ENCODE measurements at regions not wholly inside any gene's neighbourhood (a gene's known extent, or its start where the extent isn't known, plus 50 kb on each side); places are given as distances from the start of the nearest gene placed in this dataset.
"Not testable (repeated sequence)": the region's sequence is repeated elsewhere in the genome, so short reads cannot be mapped to it uniquely, and the experiment has no call there.

GRCh38 chrX:106484233-106484632, 127.5 kb upstream of the RADX start:
- TF ChIP-seq CTCF (IDR thresholded peaks at IDR 0.05; ENCODE audit: low read depth, low read length), result no peak
- no peak overlapping the region for H3K4me3 ChIP-seq (replicated peaks in 1 of 2; ENCODE audit: low read depth in 2 of 2, low read length in 2 of 2)
- no peak for DNase-seq (ENCODE audit: low read depth in 2 of 2)

- DNase-seq (ENCODE audit: low read depth in 2 of 2); H3K4me3 ChIP-seq (replicated peaks in 1 of 2; ENCODE audit: low read depth in 2 of 2, low read length in 2 of 2): not testable (repeated sequence)
These were observed 118.5 kb upstream of the RADX start for GRCh38 chrX:106493210-106493816.

- TF ChIP-seq CTCF (IDR thresholded peaks at IDR 0.05; ENCODE audit: low read depth, low read length), result no peak
- no peak for DNase-seq (ENCODE audit: low read depth in 2 of 2)
- no peak overlapping the region for H3K4me3 ChIP-seq (replicated peaks in 1 of 2; ENCODE audit: low read depth in 2 of 2, low read length in 2 of 2)
These were observed 112.3 kb upstream of the RADX start for GRCh38 chrX:106499473-106499872.

- no peak for TF ChIP-seq CTCF (IDR thresholded peaks at IDR 0.05; ENCODE audit: low read depth, low read length)
- H3K4me3 ChIP-seq (replicated peaks in 1 of 2; ENCODE audit: low read depth in 2 of 2, low read length in 2 of 2), result no peak overlapping the region
- no peak for DNase-seq (ENCODE audit: low read depth in 2 of 2)
These were observed 100.9 kb upstream of the RADX start for GRCh38 chrX:106510713-106511403.
